HG02943 (cell line): ENCODE measurements at regions not wholly inside any gene's neighbourhood (a gene's known extent, or its start where the extent isn't known, plus 50 kb on each side); places are given as distances from the start of the nearest gene placed in this dataset.

Source experiments
- ATAC-seq: cut with Tn5 transposase; IDR thresholded peaks from one replicate; pipeline ENCODE4 v1.9.1; 2021; ENCODE audit warnings: mild to moderate bottlenecking, low read depth, moderate library complexity; ENCODE audit not compliant: unreplicated experiment

DNA sequence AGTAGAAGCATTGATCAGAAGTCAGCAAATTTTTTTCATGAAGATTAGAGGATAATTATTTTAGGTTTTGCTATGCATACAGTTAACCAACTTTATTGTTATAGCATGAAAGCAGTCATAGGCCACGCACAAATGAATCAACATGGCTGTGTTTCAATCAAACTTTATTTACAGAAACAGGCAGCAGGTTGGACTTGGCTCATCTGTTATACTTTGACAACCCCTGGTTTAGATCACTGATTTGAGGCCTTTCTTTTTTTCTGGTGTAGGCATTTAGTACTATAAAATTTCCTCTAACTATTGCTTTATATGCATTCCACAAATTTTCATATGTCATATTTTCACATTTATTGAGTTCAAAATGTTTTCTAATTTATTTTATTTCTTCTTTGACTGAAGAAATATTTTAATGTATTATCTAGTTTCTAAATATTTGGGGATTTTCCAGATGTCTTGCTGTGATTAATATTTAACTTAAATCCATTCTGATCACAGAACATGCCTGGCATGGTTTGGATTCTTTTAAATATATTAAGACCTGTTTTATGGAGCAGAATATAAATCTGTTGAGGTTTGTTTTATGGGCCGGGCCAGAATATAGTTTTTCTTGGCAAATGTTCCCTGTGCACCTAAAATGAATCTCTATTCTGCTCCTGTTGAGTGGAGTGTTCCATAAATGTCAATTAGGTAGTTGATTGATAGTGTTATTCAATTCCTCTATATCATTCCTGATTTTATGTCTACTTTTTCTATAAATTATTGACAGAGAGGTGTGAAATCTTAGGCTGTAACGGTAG is 116.3 kb upstream of the KLHL29 start:
- ATAC-seq = no peak

- ATAC-seq = no peak
Measured at GRCh38 chr2:23269747-23270146, 115.2 kb upstream of the KLHL29 start.

DNA sequence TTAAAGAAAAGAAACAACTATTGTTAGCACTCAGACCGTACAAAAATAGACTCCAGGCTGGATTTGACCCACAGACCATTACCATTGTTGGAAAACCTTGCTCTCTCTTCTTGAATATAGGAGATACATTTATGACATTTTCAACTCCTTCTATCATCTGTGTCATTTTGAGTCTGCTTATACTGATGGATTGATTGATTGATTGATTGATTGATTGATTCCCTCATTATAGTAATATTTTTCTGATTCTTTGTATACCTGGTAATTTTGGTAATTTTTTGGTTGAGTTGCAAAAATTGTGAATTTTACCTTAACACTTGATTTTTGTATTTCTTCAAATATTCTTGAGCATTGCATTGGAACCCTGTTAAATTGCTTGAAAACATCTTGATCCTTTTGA is 114.2 kb upstream of the KLHL29 start:
- no peak for ATAC-seq

DNA sequence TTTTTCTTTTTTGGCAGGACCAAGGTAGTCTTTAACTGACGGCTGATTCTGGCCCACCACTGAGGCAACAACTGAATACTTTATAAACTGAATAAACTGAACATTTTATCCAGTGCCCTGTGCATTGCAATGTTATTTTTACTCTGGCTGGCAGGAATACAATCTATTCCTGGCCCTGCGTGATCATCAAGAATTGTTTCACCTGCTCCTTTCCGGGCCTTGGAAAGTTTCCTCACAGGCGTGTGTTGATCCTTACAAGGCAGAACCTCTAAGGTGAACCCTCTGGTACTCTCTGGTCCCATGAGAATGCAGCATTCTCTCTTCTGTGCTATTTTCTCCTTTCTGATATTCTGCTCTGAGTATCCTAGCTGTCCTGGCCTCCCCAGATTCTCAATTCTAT is 113.7 kb upstream of the KLHL29 start:
- no peak for ATAC-seq

GRCh38 chr2:23273786-23274185 is 111.2 kb upstream of the KLHL29 start:
- no peak for ATAC-seq

- ATAC-seq = no peak
Measured at GRCh38 chr2:23280401-23280800, 104.6 kb upstream of the KLHL29 start.

- ATAC-seq = no peak
Measured at GRCh38 chr2:23283653-23284052, 101.3 kb upstream of the KLHL29 start.

- no peak for ATAC-seq
Measured at GRCh38 chr2:23285091-23285800, 99.7 kb upstream of the KLHL29 start.

DNA sequence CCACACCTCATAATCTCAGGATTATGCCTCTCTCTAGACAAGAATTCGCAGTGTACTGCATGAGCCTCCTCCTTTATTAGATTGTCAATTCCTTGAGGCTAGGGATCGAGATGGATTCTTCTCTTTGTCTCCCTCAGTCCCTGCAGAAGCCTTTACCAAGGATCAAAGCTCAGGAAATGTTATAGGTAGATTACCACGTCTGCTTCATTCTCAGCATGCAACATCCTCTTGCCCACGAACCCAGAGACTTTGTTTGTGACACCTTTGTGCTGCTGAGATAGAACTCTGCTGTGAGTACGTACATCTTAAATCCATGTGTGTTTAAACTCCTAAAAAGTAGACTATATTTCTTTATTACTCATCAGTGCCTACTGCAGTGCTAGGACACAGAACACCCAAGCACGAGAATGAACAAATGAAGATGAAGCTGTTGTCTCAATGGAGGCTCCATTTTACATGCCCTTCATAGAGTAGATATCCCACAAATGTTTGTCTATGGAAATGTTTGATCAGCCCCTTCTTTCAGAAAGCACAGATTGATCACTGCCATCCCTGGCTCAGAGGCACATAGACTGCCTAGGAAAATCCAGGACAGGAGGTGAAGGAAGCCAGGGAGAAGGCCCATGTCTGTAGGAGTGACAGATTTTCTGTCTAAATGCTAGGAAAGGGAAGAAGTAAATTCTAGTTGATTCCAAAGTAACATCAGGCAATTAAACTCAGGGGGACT is 98.8 kb upstream of the KLHL29 start:
- no peak for ATAC-seq

GRCh38 chr2:23286758-23287704 is 97.9 kb upstream of the KLHL29 start:
- no peak for ATAC-seq

DNA sequence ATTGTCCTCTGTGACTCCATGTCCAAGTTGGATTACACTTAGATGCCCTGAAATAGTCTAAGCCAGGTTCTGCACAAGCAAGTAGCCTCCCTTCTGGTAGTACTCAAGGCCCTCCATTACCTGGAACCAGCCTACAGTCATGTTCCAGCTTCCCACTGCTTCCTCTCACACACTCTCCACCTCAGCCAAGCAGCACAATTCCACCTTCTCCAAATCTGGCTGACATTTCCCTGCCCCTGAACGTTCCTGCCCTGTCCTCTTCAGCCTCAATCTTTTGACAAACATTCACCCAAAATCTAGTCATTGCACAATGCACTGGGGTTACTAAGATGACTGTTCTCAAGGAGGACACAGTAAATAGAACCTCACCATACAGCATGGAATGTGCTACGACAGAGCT is 95.3 kb upstream of the KLHL29 start:
- ATAC-seq = no peak

- ATAC-seq = no peak
Measured at GRCh38 chr2:23291239-23291638, 93.7 kb upstream of the KLHL29 start.

DNA sequence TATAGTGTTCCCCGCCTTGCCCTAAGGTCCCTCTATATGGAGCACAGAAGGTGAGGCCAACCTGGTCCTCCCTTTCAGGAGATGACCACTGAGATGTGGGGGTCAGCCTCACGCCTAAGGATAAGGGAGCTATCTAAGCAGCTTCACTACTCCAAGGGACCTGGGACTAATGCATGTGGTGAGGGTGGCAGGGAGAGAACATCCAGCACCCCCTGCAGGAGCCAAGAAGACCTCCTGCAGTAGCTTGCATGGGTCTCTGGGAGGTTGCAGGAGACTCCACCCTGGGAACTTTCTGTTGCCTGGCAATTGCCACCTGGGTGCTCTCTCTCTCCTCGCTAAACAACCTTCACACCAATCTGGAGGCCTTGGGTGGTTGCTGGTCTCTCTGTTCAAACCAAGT is 93.0 kb upstream of the KLHL29 start:
- ATAC-seq = no peak

DNA sequence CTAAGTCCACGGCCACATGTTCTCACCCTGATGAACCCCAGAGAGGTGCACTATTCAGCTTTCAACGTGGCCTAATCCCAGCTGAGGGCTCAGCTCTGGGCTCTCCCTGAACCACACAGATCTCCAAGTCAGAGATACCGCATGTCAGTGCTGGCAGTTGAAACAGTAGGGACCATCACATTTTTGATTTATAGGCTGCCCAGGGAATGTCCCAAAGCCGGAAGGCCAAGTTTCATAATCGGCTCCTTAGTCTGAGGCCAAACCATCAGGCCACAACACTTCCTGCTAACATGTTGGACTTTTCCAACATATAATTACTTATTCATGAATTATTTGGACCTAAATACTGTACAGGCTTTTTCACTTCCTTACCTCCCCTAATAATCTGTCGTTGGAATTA is 91.9 kb upstream of the KLHL29 start:
- no peak for ATAC-seq

DNA sequence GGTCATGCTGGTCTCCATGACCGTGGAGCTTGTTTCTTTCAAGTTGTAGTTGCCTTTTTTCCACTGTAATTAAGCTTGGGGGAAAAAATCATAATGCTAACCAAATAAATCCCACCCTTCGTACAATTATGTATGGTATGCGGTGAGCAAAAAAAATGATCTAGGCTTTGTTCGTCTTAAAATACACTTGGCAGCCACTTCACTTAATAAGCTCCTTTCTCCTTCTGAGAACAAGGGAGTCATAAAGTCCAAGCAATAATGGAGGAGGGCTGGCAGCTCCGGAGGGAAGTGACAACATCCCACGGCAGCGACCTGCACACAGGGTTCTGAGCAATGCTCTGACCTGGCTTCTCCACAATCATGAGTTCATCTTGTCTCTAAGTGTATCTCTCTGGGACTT is 91.2 kb upstream of the KLHL29 start:
- no peak for ATAC-seq

DNA sequence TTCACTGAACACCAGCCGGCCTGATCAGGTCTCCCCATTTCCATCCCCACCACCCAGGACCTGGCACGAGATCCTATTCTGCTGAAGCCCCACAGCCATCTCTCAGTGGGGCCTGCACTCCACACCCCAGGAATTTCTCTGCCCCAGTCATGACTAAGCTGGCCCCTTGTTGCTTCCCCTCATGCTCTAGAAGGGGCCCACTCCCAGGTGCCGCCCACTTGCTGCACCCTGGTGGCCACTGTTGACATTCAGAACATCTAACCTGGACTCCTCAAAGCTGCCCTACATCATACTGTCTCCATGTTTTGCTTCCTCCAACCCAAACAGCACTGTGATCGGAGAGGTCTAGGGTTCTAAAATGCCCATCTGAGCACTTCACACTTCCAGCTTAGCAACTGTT is 90.7 kb upstream of the KLHL29 start:
- no peak for ATAC-seq

DNA sequence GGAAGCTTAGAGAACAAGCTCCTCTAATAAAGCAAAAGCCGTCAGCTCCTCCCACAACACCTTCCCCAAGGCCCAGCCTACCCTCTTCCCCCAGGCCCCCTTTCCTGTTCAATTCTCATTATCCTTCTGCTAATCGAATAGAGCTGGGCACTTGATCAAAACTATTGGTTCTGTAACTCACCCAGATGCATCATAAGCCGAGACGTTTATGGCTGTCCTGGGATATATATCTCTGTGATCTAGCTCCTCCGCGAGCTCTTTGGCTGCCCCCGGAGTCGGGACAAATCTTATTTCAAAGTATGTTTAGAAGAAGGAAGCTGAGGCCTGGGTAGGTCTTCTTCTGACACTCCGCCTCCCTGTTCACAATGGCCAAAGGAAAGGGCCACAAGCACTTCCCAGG is 88.3 kb upstream of the KLHL29 start:
- ATAC-seq = no peak

GRCh38 chr2:23297112-23297511 is 87.9 kb upstream of the KLHL29 start:
- ATAC-seq = no peak

DNA sequence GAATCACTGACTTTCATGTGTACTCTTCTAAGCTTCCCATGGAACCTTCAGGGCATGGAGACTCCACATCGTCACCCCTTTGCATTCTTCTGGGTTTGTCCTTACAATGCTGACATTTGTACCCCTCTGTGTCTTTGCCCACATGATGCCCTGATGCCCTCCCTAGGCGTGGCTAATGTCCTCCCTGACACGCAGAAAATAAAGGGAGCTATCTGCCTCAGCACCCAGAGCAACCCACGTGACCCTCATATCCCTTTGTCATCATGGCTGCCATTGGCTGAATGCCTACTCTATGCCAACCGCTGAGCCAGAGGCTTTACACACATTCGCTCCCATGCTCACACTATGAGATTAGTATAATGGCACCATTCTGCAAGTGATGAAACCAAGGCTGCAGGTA is 86.4 kb upstream of the KLHL29 start:
- ATAC-seq = no peak

GRCh38 chr2:23299476-23300195 is 85.3 kb upstream of the KLHL29 start:
- no peak for ATAC-seq
